ENCODE measurements at regions not wholly inside any gene's neighbourhood (a gene's known extent, or its start where the extent isn't known, plus 50 kb on each side); places are given as distances from the start of the nearest gene placed in this dataset.

- TF ChIP-seq CTCF (IDR thresholded peaks at IDR 0.05; ENCODE audit: borderline replicate concordance, extremely low read depth, low read length, poor library complexity, severe bottlenecking): no peak
- TF ChIP-seq EZH2 (IDR thresholded peaks at IDR 0.05; ENCODE audit: borderline replicate concordance, low read depth, low read length, severe bottlenecking): no peak
Measured at GRCh38 chr1:22204989-22205913, 62.4 kb upstream of the WNT4 start.
